ENCODE measurements at regions not wholly inside any gene's neighbourhood (a gene's known extent, or its start where the extent isn't known, plus 50 kb on each side); places are given as distances from the start of the nearest gene placed in this dataset.

DNA sequence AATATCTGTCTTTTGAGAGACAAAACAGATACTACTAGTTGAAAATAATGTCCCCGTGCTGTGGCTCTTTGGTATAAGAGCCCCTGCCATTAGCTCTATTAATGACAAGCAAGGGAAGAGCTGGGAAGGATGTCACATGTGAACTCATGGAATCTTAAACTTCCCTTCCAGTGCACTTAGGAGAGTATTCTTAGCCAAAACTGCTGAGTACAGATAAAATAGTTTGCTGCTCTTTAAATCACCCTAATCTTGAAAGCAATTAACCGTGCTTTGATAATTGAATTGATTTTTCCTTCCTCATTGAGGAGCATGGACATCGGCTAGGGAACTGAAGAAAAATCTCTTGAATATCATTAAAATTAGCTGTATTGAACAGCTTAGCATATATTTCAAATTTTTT is 91.7 kb downstream of the SLC35B3 start:
- TF ChIP-seq, protein P1, sequence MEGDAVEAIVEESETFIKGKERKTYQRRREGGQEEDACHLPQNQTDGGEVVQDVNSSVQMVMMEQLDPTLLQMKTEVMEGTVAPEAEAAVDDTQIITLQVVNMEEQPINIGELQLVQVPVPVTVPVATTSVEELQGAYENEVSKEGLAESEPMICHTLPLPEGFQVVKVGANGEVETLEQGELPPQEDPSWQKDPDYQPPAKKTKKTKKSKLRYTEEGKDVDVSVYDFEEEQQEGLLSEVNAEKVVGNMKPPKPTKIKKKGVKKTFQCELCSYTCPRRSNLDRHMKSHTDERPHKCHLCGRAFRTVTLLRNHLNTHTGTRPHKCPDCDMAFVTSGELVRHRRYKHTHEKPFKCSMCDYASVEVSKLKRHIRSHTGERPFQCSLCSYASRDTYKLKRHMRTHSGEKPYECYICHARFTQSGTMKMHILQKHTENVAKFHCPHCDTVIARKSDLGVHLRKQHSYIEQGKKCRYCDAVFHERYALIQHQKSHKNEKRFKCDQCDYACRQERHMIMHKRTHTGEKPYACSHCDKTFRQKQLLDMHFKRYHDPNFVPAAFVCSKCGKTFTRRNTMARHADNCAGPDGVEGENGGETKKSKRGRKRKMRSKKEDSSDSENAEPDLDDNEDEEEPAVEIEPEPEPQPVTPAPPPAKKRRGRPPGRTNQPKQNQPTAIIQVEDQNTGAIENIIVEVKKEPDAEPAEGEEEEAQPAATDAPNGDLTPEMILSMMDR (IDR thresholded peaks at IDR 0.05), result no peak
- no peak for TF ChIP-seq EZH2phosphoT487 (IDR thresholded peaks at IDR 0.05)

Data from neural progenitor cell (in vitro differentiated cells).